ENCODE measurements at regions not wholly inside any gene's neighbourhood (a gene's known extent, or its start where the extent isn't known, plus 50 kb on each side); places are given as distances from the start of the nearest gene placed in this dataset.

DNA sequence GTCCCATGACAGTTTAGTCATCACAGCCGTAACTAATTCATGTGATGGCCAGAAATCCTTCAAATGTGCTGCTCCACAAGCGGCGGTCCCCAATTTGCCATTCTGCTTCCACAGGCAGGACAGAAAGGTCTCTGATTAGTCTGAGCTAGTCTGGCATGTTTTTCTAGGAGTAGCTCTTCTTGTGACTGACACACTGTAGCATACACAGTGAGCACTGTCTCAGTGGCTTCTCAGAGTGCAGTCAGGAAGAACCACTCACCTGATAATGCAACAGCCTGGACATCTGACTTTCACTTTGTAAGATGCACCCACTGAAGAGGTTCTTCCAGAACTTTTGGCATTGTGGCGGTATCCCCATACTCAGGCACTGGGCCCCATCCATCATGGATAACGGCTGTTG lies 1266.2 kb downstream of the TMEM121 start:
- TF ChIP-seq SUZ12 (IDR thresholded peaks at IDR 0.05; ENCODE audit: extremely low read depth, insufficient read depth, insufficient read length) (no peak), ZNF274 (IDR thresholded peaks at IDR 0.05; ENCODE audit: low read depth, low read length) (no peak)

Data from NT2/D1 (cell line).